H9 (cell line): ENCODE measurements at regions not wholly inside any gene's neighbourhood (a gene's known extent, or its start where the extent isn't known, plus 50 kb on each side); places are given as distances from the start of the nearest gene placed in this dataset.

Source experiments
- DNase-seq: peaks from one replicate; pipeline ENCODE4 v3.0.0-alpha.2; 2017
- H2AFZ ChIP-seq: one replicate; pipeline ENCODE4 v1.6.1; 2013; ENCODE audit warnings: mild to moderate bottlenecking, low read length, control low read depth, moderate library complexity
- H2AK5ac ChIP-seq: 2 replicates; pipeline ENCODE4 v1.6.1; 2013; ENCODE audit warnings: low read length, control low read depth, mixed read lengths; ENCODE audit not compliant: insufficient read length
- H2BK120ac ChIP-seq: one replicate; pipeline ENCODE4 v1.6.1; 2013; ENCODE audit warnings: low read depth, mild to moderate bottlenecking, low read length, control low read depth, inconsistent platforms; ENCODE audit not compliant: poor library complexity, severe bottlenecking
- H2BK12ac ChIP-seq: 2 replicates; pipeline ENCODE4 v1.6.1; 2013; ENCODE audit warnings: low read length, control low read depth, mixed read lengths, low read depth; ENCODE audit not compliant: insufficient read length
- H2BK15ac ChIP-seq: 2 replicates; pipeline ENCODE4 v1.6.1; 2013; ENCODE audit warnings: low read depth, low read length, control low read depth
- H2BK20ac ChIP-seq: one replicate; pipeline ENCODE4 v1.6.1; 2013; ENCODE audit warnings: low read depth, mild to moderate bottlenecking, low read length, control low read depth, inconsistent platforms; ENCODE audit not compliant: poor library complexity, severe bottlenecking
- H2BK5ac ChIP-seq: 2 replicates; pipeline ENCODE4 v1.6.1; 2013; ENCODE audit warnings: low read length, control low read depth, mixed read lengths; ENCODE audit not compliant: insufficient read length
- H3K14ac ChIP-seq: 2 replicates; pipeline ENCODE4 v1.6.1; 2013; ENCODE audit warnings: low read length, control low read depth; ENCODE audit not compliant: insufficient read depth
- H3K18ac ChIP-seq: 2 replicates; pipeline ENCODE4 v1.6.1; 2013; ENCODE audit warnings: low read depth, mild to moderate bottlenecking, mixed read lengths, low read length, control low read depth; ENCODE audit not compliant: insufficient read length
- H3K23ac ChIP-seq: 2 replicates; pipeline ENCODE4 v1.6.1; 2013; ENCODE audit warnings: low read length, control low read depth, mixed read lengths, low read depth; ENCODE audit not compliant: insufficient read length
- H3K23me2 ChIP-seq: 2 replicates; pipeline ENCODE4 v1.6.1; 2013; ENCODE audit warnings: low read depth, mild to moderate bottlenecking, mixed read lengths, low read length, control low read depth; ENCODE audit not compliant: insufficient read length, poor library complexity, severe bottlenecking
- H3K27ac ChIP-seq: 2 replicates; pipeline ENCODE4 v1.5.1; 2013; ENCODE audit warnings: low read length, control low read depth, mixed read lengths, low read depth; ENCODE audit not compliant: insufficient read length
- H3K27me3 ChIP-seq: 2 replicates; pipeline ENCODE4 v1.6.1; 2013; ENCODE audit warnings: low read length, control low read depth, inconsistent platforms; ENCODE audit not compliant: insufficient read depth
- H3K4ac ChIP-seq: 2 replicates; pipeline ENCODE4 v1.6.1; 2013; ENCODE audit warnings: low read depth, mild to moderate bottlenecking, control low read depth, inconsistent platforms, low read length, moderate library complexity
- H3K4me1 ChIP-seq: 2 replicates; pipeline ENCODE4 v1.6.1; 2013; ENCODE audit warnings: low read length, control low read depth, inconsistent platforms; ENCODE audit not compliant: insufficient read depth
- H3K4me2 ChIP-seq: 2 replicates; pipeline ENCODE4 v1.6.1; 2013; ENCODE audit warnings: low read length, control low read depth, mixed read lengths; ENCODE audit not compliant: insufficient read length, insufficient read depth
- H3K56ac ChIP-seq: 2 replicates; pipeline ENCODE4 v1.6.1; 2013; ENCODE audit warnings: low read depth, mild to moderate bottlenecking, mixed read lengths, low read length, control low read depth; ENCODE audit not compliant: insufficient read length
- H3K79me1 ChIP-seq: 2 replicates; pipeline ENCODE4 v1.6.1; 2013; ENCODE audit warnings: low read depth, mild to moderate bottlenecking, moderate library complexity, low read length, control low read depth, inconsistent platforms; ENCODE audit not compliant: insufficient read depth, poor library complexity, severe bottlenecking
- H3K79me2 ChIP-seq: 2 replicates; pipeline ENCODE4 v1.6.1; 2013; ENCODE audit warnings: low read length, control low read depth, inconsistent platforms; ENCODE audit not compliant: insufficient read depth
- H3K9ac ChIP-seq: 2 replicates; pipeline ENCODE4 v1.6.1; 2013; ENCODE audit warnings: low read length, control low read depth, mixed read lengths; ENCODE audit not compliant: insufficient read length; ENCODE audit errors: extremely low read depth
- H3K9me3 ChIP-seq: one replicate; pipeline ENCODE4 v1.6.1; 2013; ENCODE audit warnings: low read depth, low read length, inconsistent platforms; ENCODE audit not compliant: control insufficient read depth
- H3T11ph ChIP-seq: one replicate; pipeline ENCODE4 v1.6.1; 2013; ENCODE audit warnings: mild to moderate bottlenecking, low read length, control low read depth, inconsistent platforms
- H4K20me1 ChIP-seq: one replicate; pipeline ENCODE4 v1.6.1; 2013; ENCODE audit not compliant: control insufficient read depth, insufficient read length, insufficient read depth
- H4K5ac ChIP-seq: 2 replicates; pipeline ENCODE4 v1.6.1; 2013; ENCODE audit warnings: low read depth, mild to moderate bottlenecking, mixed read lengths, low read length, control low read depth; ENCODE audit not compliant: insufficient read length
- H4K8ac ChIP-seq: replicated peaks from 2 replicates; pipeline ENCODE4 v1.6.1; 2013; ENCODE audit warnings: low read length, control low read depth, mixed read lengths, low read depth; ENCODE audit not compliant: insufficient read length
- H4K91ac ChIP-seq: 2 replicates; pipeline ENCODE4 v1.6.1; 2013; ENCODE audit warnings: low read depth, mild to moderate bottlenecking, moderate library complexity, mixed read lengths, low read length, control low read depth; ENCODE audit not compliant: insufficient read length
- H3K27ac Mint-ChIP-seq, 3 experiments: 2 replicates in 2 of 3; 3 replicates in 1 of 3; pipeline ENCODE4 v1.8.0; 2020 to 2021; ENCODE audit warnings: mixed read lengths in 3 of 3, mild to moderate bottlenecking in 1 of 3, moderate library complexity in 1 of 3
- H3K27me3 Mint-ChIP-seq: 2 replicates; pipeline ENCODE4 v1.8.0; 2021; ENCODE audit warnings: low read depth, mild to moderate bottlenecking, moderate library complexity, mixed read lengths
- H3K36me3 Mint-ChIP-seq, 3 experiments: 2 replicates in 2 of 3; 3 replicates in 1 of 3; pipeline ENCODE4 v1.8.0; 2020 to 2021; ENCODE audit warnings: low read depth in 3 of 3, mixed read lengths in 3 of 3; ENCODE audit not compliant: insufficient read depth in 1 of 3
- H3K4me1 Mint-ChIP-seq, 2 experiments: 2 replicates each; pipeline ENCODE4 v1.8.0; 2020; ENCODE audit warnings: mixed read lengths in 2 of 2
- H3K4me3 Mint-ChIP-seq, 2 experiments: 2 replicates in 1 of 2; 3 replicates in 1 of 2; pipeline ENCODE4 v1.8.0; 2020 to 2021; ENCODE audit warnings: mild to moderate bottlenecking in 2 of 2, mixed read lengths in 2 of 2, moderate library complexity in 1 of 2
- H3K9me3 Mint-ChIP-seq, 2 experiments: 2 replicates in 1 of 2; 3 replicates in 1 of 2; pipeline ENCODE4 v1.8.0; 2020; ENCODE audit warnings: mild to moderate bottlenecking in 2 of 2, mixed read lengths in 2 of 2, moderate library complexity in 1 of 2
- whole genome bisulfite sequencing: extraction: QIAGEN DNeasy Blood & Tissue Kit; methylation state at CpG from one replicate; pipeline ENCODE4 v1.1.7; 2013; ENCODE audit warnings: missing lambda C conversion rate, low lambda C conversion rate, mixed read lengths; ENCODE audit not compliant: insufficient read length; ENCODE audit errors: extremely low coverage; 5-methylcytosine and 5-hydroxymethylcytosine counted together
- TF ChIP-seq, protein P1 (sequence below): fragments of 200-600 bp; sonication (generic); conservative IDR thresholded peaks from 3 replicates; pipeline ENCODE4 v1.8.0; 2021; ENCODE audit warnings: antibody characterized with exemption, mild to moderate bottlenecking

GRCh38 chr16:52852978-52853377 lies 199.7 kb downstream of the CHD9NB start:
- H3K18ac ChIP-seq, result no peak overlapping the region
- H4K91ac ChIP-seq, result no peak overlapping the region
- Mint-ChIP-seq H3K27me3 (no peaks in the 10 kb centered on the region), H3K9me3 (peaks cover 10 to 16% of the 10 kb centered on the region in 2 experiments; a peak in 4 of 5 replicates), H3K27ac (no peak overlapping the region), H3K36me3 (peaks cover 0 to 16% (median 0%) of the 10 kb centered on the region in 3 experiments; a peak in 3 of 7 replicates), H3K4me3 (no peak overlapping the region), H3K4me1 (no peaks in the 10 kb centered on the region)
- no peak overlapping the region for H2BK20ac ChIP-seq
- no peaks in the 10 kb centered on the region for H3K23me2 ChIP-seq
- H3T11ph ChIP-seq, result no peak overlapping the region
- H3K56ac ChIP-seq, result no peak overlapping the region
- no peak overlapping the region for H2BK15ac ChIP-seq
- no peak overlapping the region for H3K27ac ChIP-seq
- no peak overlapping the region for H2AFZ ChIP-seq
- H3K9me3 ChIP-seq, result no peaks in the 10 kb centered on the region
- H4K20me1 ChIP-seq, result no peaks in the 10 kb centered on the region
- H3K4me2 ChIP-seq, result no peak overlapping the region
- no peak overlapping the region for H4K5ac ChIP-seq
- H3K23ac ChIP-seq, result no peak overlapping the region
- H2BK5ac ChIP-seq, result no peak overlapping the region
- H3K27me3 ChIP-seq, result no peaks in the 10 kb centered on the region
- TF ChIP-seq, protein P1, sequence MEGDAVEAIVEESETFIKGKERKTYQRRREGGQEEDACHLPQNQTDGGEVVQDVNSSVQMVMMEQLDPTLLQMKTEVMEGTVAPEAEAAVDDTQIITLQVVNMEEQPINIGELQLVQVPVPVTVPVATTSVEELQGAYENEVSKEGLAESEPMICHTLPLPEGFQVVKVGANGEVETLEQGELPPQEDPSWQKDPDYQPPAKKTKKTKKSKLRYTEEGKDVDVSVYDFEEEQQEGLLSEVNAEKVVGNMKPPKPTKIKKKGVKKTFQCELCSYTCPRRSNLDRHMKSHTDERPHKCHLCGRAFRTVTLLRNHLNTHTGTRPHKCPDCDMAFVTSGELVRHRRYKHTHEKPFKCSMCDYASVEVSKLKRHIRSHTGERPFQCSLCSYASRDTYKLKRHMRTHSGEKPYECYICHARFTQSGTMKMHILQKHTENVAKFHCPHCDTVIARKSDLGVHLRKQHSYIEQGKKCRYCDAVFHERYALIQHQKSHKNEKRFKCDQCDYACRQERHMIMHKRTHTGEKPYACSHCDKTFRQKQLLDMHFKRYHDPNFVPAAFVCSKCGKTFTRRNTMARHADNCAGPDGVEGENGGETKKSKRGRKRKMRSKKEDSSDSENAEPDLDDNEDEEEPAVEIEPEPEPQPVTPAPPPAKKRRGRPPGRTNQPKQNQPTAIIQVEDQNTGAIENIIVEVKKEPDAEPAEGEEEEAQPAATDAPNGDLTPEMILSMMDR, result no peak
- H3K14ac ChIP-seq, result no peak overlapping the region; the same call in 1 of the 2 replicates
- H2BK12ac ChIP-seq, result no peak overlapping the region
- H3K4ac ChIP-seq, result no peak overlapping the region
- H3K4me1 ChIP-seq, result no peaks in the 10 kb centered on the region
- H3K79me1 ChIP-seq, result no peaks in the 10 kb centered on the region
- no peak for DNase-seq
- H4K8ac ChIP-seq, result peak overlapping the region; percentile 50
- H3K9ac ChIP-seq, result no peak overlapping the region
- H3K79me2 ChIP-seq, result no peaks in the 10 kb centered on the region
- no peak overlapping the region for H2AK5ac ChIP-seq
- no peak overlapping the region for H2BK120ac ChIP-seq
- no CpG with 5 or more reads among the region's 5 CpGs for WGBS
